Right lobe of liver (tissue), 4 donors: ENCODE measurements at regions not wholly inside any gene's neighbourhood (a gene's known extent, or its start where the extent isn't known, plus 50 kb on each side); places are given as distances from the start of the nearest gene placed in this dataset.

Source experiments
- CTCF ChIP-seq, 4 donors: fragments of 200-600 bp in 3 of 4; fragments of 450-650 bp in 1 of 4; IDR thresholded peaks; one replicate each; pipeline versions ENCODE4 v1.5.1 to v1.8.0; 2016 to 2022; ENCODE audit warnings: antibody characterized with exemption in 4 of 4, mild to moderate bottlenecking in 2 of 4
- POLR2A ChIP-seq: fragments of 450-650 bp; IDR thresholded peaks from one replicate; pipeline ENCODE4 v1.6.1; 2017; ENCODE audit warnings: antibody characterized with exemption, mild to moderate bottlenecking
- donor health status: DM: no; HTN: no; CAD: no.
- donor health status: DM: no; HTN: no; CAD: no.
- donor health status: DM: no; HTN: yes; CAD: no.

DNA sequence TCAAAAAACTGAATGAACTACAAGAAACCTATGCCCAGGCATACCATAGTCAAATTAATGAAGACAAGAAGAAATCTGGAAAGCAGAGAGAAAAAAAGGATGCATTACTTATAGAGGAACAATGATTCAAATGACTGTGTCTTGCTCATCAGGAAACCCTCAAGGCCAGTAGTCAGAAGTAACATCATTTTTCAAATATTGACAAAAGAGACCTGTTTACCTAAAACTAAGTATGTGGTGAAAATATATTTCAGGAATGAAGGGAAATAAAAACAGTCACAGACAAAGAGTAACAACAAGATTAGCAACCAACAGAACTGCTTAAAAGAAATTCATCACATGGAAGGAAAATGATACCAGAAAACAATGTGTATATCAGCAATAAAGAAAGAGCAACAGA, 128.4 kb downstream of the ALOX5 start:
- TF ChIP-seq POLR2A = no peak
- TF ChIP-seq CTCF (IDR thresholded peaks at IDR 0.05) = no peak
